D721Med (cell line): ENCODE measurements at regions not wholly inside any gene's neighbourhood (a gene's known extent, or its start where the extent isn't known, plus 50 kb on each side); places are given as distances from the start of the nearest gene placed in this dataset.

Source experiments
- DNase-seq: peaks from one replicate; pipeline ENCODE4 v3.0.0; 2011; ENCODE audit warnings: low spot score; ENCODE audit not compliant: insufficient read length
- FAIRE-seq: peaks from 2 replicates; lab custom pipeline; 2011; peaks lifted over from hg19 to GRCh38; lab: Jason Lieb, UNC
- TF ChIP-seq, protein P1 (sequence below): IDR thresholded peaks from 2 replicates; pipeline ENCODE4 v1.5.1; 2012; ENCODE audit warnings: mild to moderate bottlenecking, control low read depth; ENCODE audit not compliant: insufficient read depth; ENCODE audit errors: missing control alignments

DNA sequence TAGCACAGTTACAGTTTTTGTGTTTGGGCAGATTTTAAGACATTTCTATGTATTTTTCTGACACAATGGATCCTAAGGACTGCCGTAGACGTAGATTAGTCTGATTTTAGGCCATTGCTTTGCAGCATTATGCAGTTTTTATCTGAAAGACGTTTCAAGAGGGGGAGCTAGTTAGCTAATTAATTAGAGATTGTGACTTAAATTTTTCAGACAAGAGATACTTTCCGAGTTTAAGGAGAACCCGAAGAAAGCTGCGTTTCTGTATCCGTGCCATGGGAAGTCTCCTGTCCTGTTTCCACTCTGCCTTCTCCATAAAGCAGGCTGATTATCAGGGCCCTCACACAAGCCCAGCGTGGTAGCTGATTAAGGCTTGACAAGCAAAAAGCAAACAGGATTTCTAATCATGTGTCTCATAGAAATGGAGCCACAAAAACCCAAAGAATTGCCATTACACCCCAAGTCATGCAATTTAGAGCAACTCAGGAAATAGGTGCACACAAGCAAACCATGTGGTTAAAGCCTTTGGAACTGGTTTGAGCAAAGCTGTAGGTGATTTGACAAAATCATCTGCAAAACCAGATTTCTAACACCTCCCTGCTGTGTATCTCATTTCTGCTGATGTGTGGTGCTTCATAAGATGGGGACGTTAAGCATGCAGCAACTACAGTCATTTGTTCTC is 808.1 kb downstream of the RNF144A start:
- FAIRE-seq, result no peak
- TF ChIP-seq, protein P1, sequence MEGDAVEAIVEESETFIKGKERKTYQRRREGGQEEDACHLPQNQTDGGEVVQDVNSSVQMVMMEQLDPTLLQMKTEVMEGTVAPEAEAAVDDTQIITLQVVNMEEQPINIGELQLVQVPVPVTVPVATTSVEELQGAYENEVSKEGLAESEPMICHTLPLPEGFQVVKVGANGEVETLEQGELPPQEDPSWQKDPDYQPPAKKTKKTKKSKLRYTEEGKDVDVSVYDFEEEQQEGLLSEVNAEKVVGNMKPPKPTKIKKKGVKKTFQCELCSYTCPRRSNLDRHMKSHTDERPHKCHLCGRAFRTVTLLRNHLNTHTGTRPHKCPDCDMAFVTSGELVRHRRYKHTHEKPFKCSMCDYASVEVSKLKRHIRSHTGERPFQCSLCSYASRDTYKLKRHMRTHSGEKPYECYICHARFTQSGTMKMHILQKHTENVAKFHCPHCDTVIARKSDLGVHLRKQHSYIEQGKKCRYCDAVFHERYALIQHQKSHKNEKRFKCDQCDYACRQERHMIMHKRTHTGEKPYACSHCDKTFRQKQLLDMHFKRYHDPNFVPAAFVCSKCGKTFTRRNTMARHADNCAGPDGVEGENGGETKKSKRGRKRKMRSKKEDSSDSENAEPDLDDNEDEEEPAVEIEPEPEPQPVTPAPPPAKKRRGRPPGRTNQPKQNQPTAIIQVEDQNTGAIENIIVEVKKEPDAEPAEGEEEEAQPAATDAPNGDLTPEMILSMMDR, result no peak
- DNase-seq, result no peak

DNA sequence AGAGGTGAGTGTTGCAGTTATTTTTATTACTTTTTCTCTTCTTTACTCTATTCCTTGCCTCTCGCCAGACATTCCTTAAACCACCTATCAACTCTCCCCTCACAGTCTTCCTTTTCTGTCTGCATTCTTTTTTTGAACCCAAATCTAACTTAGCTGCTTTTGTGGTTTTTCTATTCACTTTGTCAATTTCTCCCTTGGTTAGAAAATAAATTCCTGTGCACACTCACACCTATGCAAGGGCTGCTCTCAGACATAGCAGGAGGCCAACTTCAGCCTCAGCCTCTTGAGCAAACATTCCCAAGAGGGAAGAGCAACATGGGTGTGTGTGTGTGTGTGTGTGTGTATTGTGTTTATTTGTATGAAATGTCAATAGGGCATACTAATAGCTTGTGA is 808.6 kb downstream of the RNF144A start:
- DNase-seq (no peak), FAIRE-seq (no peak)
- TF ChIP-seq, protein P1, result no peak

DNA sequence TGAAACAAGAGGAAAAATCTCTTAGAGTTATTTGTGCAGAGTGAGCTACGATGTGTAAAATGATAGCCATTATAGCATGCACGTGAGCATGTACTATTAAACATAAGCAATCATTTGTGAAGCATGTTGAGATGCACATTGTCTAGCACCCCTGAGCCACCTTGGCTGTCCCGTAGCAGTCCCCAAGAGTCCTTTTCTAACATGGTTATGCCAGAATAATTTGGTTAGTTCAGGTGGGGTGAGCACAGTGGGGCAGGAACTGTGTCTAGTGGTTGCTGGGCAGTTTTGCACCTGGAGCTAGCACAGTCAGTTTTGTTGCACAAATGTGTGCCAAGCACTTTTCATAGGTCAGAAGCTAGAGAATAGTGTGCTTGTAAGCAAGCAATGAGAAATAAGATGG is 809.8 kb downstream of the RNF144A start:
- no peak for DNase-seq
- no peak for FAIRE-seq
- TF ChIP-seq, protein P1, result no peak

DNA sequence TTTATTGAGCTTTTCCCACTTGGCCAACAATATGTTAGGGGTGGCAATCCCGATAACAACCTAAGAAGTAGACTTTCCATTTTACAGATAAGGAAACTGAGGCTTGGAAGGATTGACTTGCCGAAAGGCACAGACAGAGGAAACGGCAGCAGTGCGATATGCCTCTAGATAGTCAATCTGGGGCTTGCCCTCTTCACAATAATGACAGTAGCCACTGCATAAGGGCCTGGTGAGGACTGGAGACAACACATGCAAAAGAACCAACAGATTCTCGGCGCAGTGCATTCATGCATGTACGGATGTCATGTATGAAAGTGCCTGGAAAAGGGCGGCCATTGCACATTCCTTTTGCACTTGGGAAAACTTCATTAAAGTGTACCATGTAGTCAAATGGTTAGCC is 811.2 kb downstream of the RNF144A start:
- TF ChIP-seq, protein P1, result no peak
- no peak for DNase-seq
- FAIRE-seq, result no peak

DNA sequence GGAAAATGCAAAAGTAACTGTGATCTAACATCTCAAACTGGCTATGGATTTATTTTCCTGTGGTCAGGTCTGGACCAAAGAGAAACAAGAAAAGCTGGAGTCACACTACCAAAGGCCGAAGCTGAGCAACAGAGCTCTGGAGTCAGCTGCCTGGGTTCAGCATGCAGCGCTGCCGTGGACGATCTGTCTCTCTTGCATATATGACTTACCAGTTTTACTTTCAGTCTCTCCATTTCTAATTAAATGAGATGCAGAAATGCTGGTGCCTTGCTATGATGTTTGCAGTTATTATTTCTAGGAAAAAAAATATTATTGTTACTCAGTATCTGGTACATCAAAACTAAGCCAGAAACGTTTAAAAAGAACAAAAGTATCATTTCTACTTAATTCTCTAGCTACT is 813.2 kb downstream of the RNF144A start:
- TF ChIP-seq, protein P1, result no peak
- FAIRE-seq (no peak), DNase-seq (no peak)

DNA sequence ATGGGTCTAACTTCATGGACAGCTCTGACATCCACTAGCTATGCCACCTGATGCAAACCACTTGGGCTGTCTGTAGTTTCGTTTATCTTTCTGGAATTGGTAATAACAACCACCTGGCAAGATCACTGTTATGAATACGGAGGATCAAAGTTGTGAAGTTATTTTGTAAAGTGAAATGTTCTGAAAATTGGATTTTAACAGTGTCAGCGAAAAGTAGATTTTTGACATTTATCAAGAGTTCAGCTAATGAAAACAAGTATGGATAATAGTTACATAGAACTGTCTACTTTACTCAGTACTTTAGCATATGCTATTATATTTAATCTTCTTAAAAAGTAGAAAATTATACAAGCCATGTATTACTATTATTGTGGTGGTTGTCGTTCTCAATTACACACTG is 813.8 kb downstream of the RNF144A start:
- DNase-seq (no peak), FAIRE-seq (no peak)
- TF ChIP-seq, protein P1, result no peak

DNA sequence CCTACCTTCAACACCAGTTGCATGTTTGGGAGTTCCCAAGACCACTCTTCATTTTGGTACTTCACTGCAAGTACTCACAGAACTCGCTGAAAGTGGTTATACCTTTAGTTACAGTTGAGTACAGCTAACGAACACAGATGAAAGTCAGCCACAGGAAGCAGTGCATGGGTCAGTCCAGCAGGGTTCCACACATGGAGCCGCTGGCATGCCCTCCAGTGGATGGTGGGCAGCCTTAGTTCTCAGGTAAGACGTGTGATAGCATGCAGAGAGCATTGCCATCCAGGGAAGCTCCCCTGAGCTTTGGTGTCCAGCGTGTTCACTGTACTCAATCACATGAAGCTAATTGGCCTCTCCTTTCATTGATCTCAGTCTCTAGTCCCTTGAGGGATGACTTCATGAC is 815.3 kb downstream of the RNF144A start:
- FAIRE-seq (no peak), DNase-seq (no peak)
- TF ChIP-seq, protein P1, result no peak
